HG02885 (cell line): ENCODE measurements at regions not wholly inside any gene's neighbourhood (a gene's known extent, or its start where the extent isn't known, plus 50 kb on each side); places are given as distances from the start of the nearest gene placed in this dataset.

ENCODE experiments used
- ATAC-seq: cut with Tn5 transposase; IDR thresholded peaks from one replicate; pipeline ENCODE4 v1.9.1; 2021; ENCODE audit warnings: mild to moderate bottlenecking; ENCODE audit not compliant: unreplicated experiment, poor library complexity

- no peak for ATAC-seq
These were observed 207.8 kb upstream of the FOXF1 start for GRCh38 chr16:86302421-86303109.

- ATAC-seq, result no peak
These were observed 206.3 kb upstream of the FOXF1 start for GRCh38 chr16:86303787-86304678.

- ATAC-seq, result no peak
These were observed 205.5 kb upstream of the FOXF1 start for GRCh38 chr16:86304868-86305267.

GRCh38 chr16:86305440-86305839 lies 204.9 kb upstream of the FOXF1 start:
- ATAC-seq, result no peak

- ATAC-seq, result no peak
These were observed 204.2 kb upstream of the FOXF1 start for GRCh38 chr16:86306011-86306644.

- ATAC-seq, result no peak
These were observed 203.4 kb upstream of the FOXF1 start for GRCh38 chr16:86306811-86307513.

GRCh38 chr16:86307514-86307903 lies 202.8 kb upstream of the FOXF1 start:
- no peak for ATAC-seq

GRCh38 chr16:86308514-86308913 lies 201.8 kb upstream of the FOXF1 start:
- no peak for ATAC-seq

- ATAC-seq, result no peak
These were observed 196.7 kb upstream of the FOXF1 start for GRCh38 chr16:86313631-86314030.

- no peak for ATAC-seq
These were observed 195.8 kb upstream of the FOXF1 start for GRCh38 chr16:86314402-86315025.

GRCh38 chr16:86316967-86317812 lies 193.1 kb upstream of the FOXF1 start:
- ATAC-seq, result no peak

GRCh38 chr16:86317813-86318650 lies 192.3 kb upstream of the FOXF1 start:
- no peak for ATAC-seq

- ATAC-seq, result no peak
These were observed 190.6 kb upstream of the FOXF1 start for GRCh38 chr16:86319585-86320236.

GRCh38 chr16:86320237-86320595 lies 190.1 kb upstream of the FOXF1 start:
- ATAC-seq, result no peak

- ATAC-seq, result no peak
These were observed 188.8 kb upstream of the FOXF1 start for GRCh38 chr16:86321491-86321890.

- no peak for ATAC-seq
These were observed 188.0 kb upstream of the FOXF1 start for GRCh38 chr16:86322283-86322682.

- ATAC-seq, result no peak
These were observed 187.5 kb upstream of the FOXF1 start for GRCh38 chr16:86322806-86323205.

GRCh38 chr16:86324320-86324719 lies 186.0 kb upstream of the FOXF1 start:
- ATAC-seq, result no peak
